ENCODE measurements at regions not wholly inside any gene's neighbourhood (a gene's known extent, or its start where the extent isn't known, plus 50 kb on each side); places are given as distances from the start of the nearest gene placed in this dataset.
"Not testable (repeated sequence)": the region's sequence is repeated elsewhere in the genome, so short reads cannot be mapped to it uniquely, and the experiment has no call there.

DNA sequence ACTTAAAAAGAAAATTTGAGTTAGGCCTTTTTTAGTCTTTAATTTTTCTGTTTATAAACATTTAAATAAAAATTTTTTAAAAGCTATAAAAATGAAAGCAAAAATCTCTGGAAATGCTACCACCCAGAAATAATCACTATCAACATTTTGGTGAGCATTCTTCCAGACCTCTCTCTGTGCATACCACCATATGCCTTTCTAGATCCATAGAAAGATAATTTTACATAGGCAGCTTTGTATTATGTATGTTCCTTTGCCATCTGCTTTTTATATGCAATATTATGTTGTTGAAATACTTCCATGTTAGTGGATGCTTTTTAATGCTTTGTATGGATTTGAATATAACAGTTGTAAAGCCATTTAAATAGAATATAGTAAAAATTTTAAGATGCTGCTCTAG, 496.7 kb upstream of the HTR1E start:
- Histone ChIP-seq H3K36me3 (no peaks in the 10 kb centered on the region), H3K27ac (no peak overlapping the region), H3K4me3 (ENCODE audit: low read depth, low read length) (no peak overlapping the region), H3K9me3 (ENCODE audit: severe bottlenecking) (no peaks in the 10 kb centered on the region), H3K27me3 (ENCODE audit: insufficient read depth, low read depth, severe bottlenecking) (peaks cover 18% of the 10 kb centered on the region)
- TF ChIP-seq, protein P1, sequence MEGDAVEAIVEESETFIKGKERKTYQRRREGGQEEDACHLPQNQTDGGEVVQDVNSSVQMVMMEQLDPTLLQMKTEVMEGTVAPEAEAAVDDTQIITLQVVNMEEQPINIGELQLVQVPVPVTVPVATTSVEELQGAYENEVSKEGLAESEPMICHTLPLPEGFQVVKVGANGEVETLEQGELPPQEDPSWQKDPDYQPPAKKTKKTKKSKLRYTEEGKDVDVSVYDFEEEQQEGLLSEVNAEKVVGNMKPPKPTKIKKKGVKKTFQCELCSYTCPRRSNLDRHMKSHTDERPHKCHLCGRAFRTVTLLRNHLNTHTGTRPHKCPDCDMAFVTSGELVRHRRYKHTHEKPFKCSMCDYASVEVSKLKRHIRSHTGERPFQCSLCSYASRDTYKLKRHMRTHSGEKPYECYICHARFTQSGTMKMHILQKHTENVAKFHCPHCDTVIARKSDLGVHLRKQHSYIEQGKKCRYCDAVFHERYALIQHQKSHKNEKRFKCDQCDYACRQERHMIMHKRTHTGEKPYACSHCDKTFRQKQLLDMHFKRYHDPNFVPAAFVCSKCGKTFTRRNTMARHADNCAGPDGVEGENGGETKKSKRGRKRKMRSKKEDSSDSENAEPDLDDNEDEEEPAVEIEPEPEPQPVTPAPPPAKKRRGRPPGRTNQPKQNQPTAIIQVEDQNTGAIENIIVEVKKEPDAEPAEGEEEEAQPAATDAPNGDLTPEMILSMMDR (IDR thresholded peaks at IDR 0.05; ENCODE audit: low read depth, low read length), result no peak
- DNase-seq, result no peak

DNA sequence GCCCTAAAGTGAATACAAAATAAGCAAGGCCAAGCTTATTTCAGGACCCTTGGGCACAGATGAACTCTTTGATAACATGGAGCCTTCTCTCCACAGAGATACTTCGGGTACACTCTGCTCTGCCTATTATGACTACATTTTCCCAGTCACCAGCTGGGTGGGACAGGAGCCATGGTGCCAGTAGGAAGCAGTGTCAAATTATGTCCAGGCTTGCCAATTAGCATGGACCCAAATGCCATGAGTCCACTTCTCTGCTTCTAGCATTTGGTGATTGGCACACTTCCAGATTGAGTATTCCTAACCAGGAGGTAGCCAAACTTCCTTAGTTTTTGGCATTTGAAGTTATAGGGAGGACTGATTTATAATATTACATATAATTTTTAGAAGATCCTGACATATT, 513.8 kb upstream of the HTR1E start:
- Histone ChIP-seq H3K9me3 (ENCODE audit: severe bottlenecking) (no peaks in the 10 kb centered on the region), H3K4me3 (ENCODE audit: low read depth, low read length) (no peak overlapping the region), H3K27me3 (ENCODE audit: insufficient read depth, low read depth, severe bottlenecking) (peaks cover 13% of the 10 kb centered on the region), H3K36me3 (no peaks in the 10 kb centered on the region), H3K27ac (no peak overlapping the region)
- no peak for DNase-seq
- TF ChIP-seq, protein P1 (IDR thresholded peaks at IDR 0.05; ENCODE audit: low read depth, low read length), result no peak

DNA sequence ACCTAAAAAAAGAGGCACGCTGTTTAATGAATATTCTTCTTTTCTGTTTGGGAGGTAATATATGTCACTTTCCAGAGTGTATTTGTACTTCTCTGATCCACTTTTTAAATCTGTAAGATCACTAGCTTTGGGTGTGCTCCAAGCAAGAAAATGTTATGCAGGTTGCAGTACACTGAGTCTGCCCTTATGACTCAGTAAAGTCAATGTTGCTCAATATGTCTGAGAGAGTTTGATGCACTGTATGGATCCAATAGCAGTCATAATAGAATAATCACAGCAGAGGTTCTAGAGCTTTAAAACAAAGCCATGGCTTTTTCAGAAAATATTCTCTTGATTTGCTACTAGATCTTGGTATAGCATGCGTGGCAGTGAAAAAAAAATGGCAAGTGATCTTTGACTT, 525.3 kb upstream of the HTR1E start:
- H3K36me3 ChIP-seq, result no peaks in the 10 kb centered on the region
- no peak for DNase-seq
- TF ChIP-seq, protein P1 (IDR thresholded peaks at IDR 0.05; ENCODE audit: low read depth, low read length), result no peak

DNA sequence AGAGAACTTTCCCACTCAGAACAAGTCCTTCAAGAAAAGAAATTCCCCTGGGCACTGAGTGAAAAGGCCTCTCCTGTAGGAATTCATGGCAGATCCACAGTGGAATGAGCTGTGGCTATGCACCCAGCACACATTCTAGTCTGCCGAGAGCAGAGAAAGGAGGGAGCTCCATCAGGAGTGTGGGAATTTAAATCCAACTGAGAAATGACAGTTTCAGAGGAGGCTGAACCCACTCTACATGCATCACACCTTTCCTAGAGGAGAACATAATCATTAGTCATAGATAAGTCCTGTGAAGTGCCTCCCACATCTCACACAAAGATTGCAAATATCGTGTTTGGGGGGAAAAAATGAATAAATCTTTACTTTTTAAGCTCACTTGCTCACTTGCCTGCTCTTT, 530.2 kb upstream of the HTR1E start:
- DNase-seq, result no peak

More for the DNA sequence above, 525.3 kb upstream of the HTR1E start:
- H3K4me3 ChIP-seq (ENCODE audit: low read depth, low read length), result no peak overlapping the region
- H3K27ac ChIP-seq, result no peak overlapping the region
- no peaks in the 10 kb centered on the region for H3K9me3 ChIP-seq (ENCODE audit: severe bottlenecking)
- H3K27me3 ChIP-seq (ENCODE audit: insufficient read depth, low read depth, severe bottlenecking), result peaks cover 25% of the 10 kb centered on the region

DNA sequence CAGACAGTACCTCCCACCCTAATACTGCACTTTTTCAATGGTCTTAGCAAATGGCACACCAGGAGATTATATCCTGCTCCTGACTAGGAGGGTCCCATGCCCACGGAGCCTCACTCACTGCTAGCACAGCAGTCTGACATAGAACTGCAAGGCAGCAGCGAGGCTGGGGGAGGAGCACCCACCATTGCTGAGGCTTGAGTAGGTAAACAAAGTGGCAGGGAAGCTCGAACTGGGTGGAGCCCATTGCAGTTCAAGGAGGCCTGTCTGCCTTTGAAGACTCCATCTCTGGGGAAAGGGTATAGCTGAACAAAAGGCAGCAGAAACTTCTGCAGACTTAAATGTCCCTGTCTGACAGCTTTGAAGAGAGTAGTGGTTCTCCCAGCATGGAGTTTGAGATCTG, 544.5 kb upstream of the HTR1E start:
- DNase-seq; H3K9me3 ChIP-seq (ENCODE audit: severe bottlenecking); H3K27ac ChIP-seq; H3K36me3 ChIP-seq; H3K4me3 ChIP-seq (ENCODE audit: low read depth, low read length): not testable (repeated sequence)
- peaks cover 11% of the 10 kb centered on the region for H3K27me3 ChIP-seq (ENCODE audit: insufficient read depth, low read depth, severe bottlenecking)

More for the DNA sequence above, 530.2 kb upstream of the HTR1E start:
- Histone ChIP-seq H3K27ac (no peak overlapping the region), H3K27me3 (ENCODE audit: insufficient read depth, low read depth, severe bottlenecking) (peaks cover 27% of the 10 kb centered on the region), H3K4me3 (ENCODE audit: low read depth, low read length) (no peak overlapping the region), H3K36me3 (no peaks in the 10 kb centered on the region), H3K9me3 (ENCODE audit: severe bottlenecking) (no peaks in the 10 kb centered on the region)
- TF ChIP-seq, protein P1 (IDR thresholded peaks at IDR 0.05; ENCODE audit: low read depth, low read length), result no peak

DNA sequence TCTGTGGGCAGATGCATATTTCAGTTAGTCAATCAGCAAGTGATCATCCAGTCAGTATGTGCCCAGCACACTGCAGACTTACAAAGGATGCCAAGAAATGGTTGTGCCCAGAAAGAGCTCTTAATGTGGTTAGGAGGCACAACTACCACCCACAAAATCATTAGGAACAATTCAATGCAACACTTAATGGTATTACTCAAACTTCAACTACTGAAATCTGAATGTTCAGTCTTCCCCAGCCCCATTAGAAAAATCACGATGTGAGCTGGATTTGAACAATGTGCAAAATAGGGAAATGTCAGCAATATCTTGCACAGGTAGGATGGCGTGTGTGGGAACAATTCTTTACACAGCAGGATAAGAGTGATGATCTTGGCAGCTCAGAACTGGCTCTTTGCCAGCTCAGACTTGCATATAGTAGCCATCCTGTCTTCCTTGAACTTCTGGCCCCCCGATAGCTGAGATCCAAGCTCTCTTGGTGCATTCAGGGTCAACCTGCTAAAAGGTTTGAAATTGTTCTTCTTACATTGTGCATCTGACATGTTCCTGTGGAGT, 556.7 kb upstream of the HTR1E start:
- Histone ChIP-seq H3K9me3 (ENCODE audit: severe bottlenecking) (no peaks in the 10 kb centered on the region), H3K27me3 (ENCODE audit: insufficient read depth, low read depth, severe bottlenecking) (peaks cover 4% of the 10 kb centered on the region), H3K36me3 (no peaks in the 10 kb centered on the region), H3K27ac (no peak overlapping the region), H3K4me3 (ENCODE audit: low read depth, low read length) (no peak overlapping the region)
- no peak for DNase-seq
- TF ChIP-seq, protein P1 (IDR thresholded peaks at IDR 0.05; ENCODE audit: low read depth, low read length), result no peak

Measured in WERI-Rb-1 (cell line).